Activated CD4-positive, alpha-beta T cell treated with anti-CD3 and anti-CD28 coated beads for 36 hours (primary cell): ENCODE measurements at regions not wholly inside any gene's neighbourhood (a gene's known extent, or its start where the extent isn't known, plus 50 kb on each side); places are given as distances from the start of the nearest gene placed in this dataset.
"Not testable (repeated sequence)": the region's sequence is repeated elsewhere in the genome, so short reads cannot be mapped to it uniquely, and the experiment has no call there.

Experiments
- ATAC-seq: fragments of 200-7000 bp; cut with Tn5 transposase; one replicate; pipeline ENCODE4 v1.10.0; 2021; ENCODE audit warnings: mild to moderate bottlenecking, moderate library complexity
- CTCF ChIA-PET: fragments of 350-600 bp; sonication (Branson Sonifier 250); formaldehyde crosslinking; loops from one replicate; lab custom pipeline; 2021; ENCODE audit warnings: antibody characterized with exemption; lab: Charles Lee
- POLR2A ChIA-PET: fragments of 350-600 bp; sonication (Branson Sonifier 250); formaldehyde crosslinking; loops from one replicate; lab custom pipeline; 2021; ENCODE audit warnings: antibody characterized with exemption, inconsistent platforms; lab: Charles Lee
- DNase-seq: peaks from one replicate; pipeline ENCODE4 v3.0.0-alpha.2; 2020
- H3K27ac Mint-ChIP-seq: one replicate; pipeline ENCODE4 v1.8.0; 2021; ENCODE audit warnings: mixed read lengths
- H3K27me3 Mint-ChIP-seq: one replicate; pipeline ENCODE4 v1.8.0; 2021; ENCODE audit warnings: mixed read lengths
- H3K36me3 Mint-ChIP-seq: one replicate; pipeline ENCODE4 v1.8.0; 2021; ENCODE audit warnings: low read depth, mixed read lengths
- H3K4me1 Mint-ChIP-seq: one replicate; pipeline ENCODE4 v1.8.0; 2021; ENCODE audit warnings: mixed read lengths
- H3K4me3 Mint-ChIP-seq: one replicate; pipeline ENCODE4 v1.8.0; 2021; ENCODE audit warnings: mild to moderate bottlenecking, moderate library complexity, mixed read lengths
- H3K9me3 Mint-ChIP-seq: one replicate; pipeline ENCODE4 v1.8.0; 2021; ENCODE audit warnings: low read depth, mixed read lengths
- intact Hi-C, 2 experiments: fragments of 100-400 bp; cut with DNase I in 1 of 2; cut with micrococcal nuclease in 1 of 2; formaldehyde crosslinking; loops; one replicate each; pipeline versions ENCODE4 v1.14.2 to v1.15.1; 2022 to 2024; cut with DNase I, micrococcal nuclease

DNA sequence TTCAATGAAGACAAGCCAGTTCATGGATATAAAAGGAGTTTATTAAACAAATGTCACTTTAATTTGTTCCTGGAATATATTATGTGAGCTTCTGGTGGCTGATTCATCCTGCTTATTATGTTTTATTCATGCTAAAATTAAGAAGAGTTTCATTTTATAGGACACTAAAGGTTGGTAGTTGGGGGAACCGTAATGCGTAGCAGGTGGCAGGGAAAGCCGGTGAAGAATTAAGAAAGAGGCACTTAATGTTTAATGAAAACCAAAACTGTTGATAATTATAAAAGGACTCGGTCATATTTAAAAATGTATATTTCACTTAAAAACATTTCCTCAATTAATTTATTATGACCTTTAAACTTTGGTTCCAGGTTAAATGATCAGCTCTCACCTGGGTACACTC lies 94.3 kb downstream of the XKR3 start:
- H3K4me1 Mint-ChIP-seq, POLR2A ChIA-PET, ATAC-seq, H3K36me3 Mint-ChIP-seq, H3K9me3 Mint-ChIP-seq, DNase-seq, H3K27me3 Mint-ChIP-seq, CTCF ChIA-PET, intact Hi-C loops, H3K27ac Mint-ChIP-seq, H3K4me3 Mint-ChIP-seq: not testable (repeated sequence)

GRCh38 chr22:16727491-16727890 lies 97.7 kb downstream of the XKR3 start:
- POLR2A ChIA-PET, ATAC-seq, H3K27ac Mint-ChIP-seq, H3K9me3 Mint-ChIP-seq, intact Hi-C loops, H3K4me1 Mint-ChIP-seq, CTCF ChIA-PET, DNase-seq, H3K4me3 Mint-ChIP-seq, H3K36me3 Mint-ChIP-seq, H3K27me3 Mint-ChIP-seq: not testable (repeated sequence)

DNA sequence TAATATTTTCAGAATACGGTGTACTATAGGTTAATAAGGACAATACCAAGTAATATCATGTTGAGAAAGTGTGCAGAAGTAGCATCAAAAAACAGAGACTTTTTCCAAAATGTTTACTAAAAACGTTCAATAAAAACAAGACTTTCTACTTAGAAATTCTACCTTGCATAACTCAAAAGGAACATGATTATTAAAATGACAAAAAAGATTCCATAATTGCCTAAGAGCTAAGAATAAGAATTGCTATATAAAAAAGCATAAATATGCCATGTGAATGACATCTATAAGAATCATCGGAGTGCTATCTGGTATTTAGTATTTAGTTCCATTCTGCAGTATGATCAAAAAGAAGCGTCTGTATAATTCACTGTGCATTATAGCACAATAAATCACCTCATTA lies 102.0 kb downstream of the XKR3 start:
- CTCF ChIA-PET, DNase-seq, POLR2A ChIA-PET, ATAC-seq, H3K27me3 Mint-ChIP-seq, H3K4me3 Mint-ChIP-seq, H3K4me1 Mint-ChIP-seq, H3K36me3 Mint-ChIP-seq, intact Hi-C loops, H3K9me3 Mint-ChIP-seq, H3K27ac Mint-ChIP-seq: not testable (repeated sequence)

- DNase-seq, POLR2A ChIA-PET, intact Hi-C loops, H3K27me3 Mint-ChIP-seq, ATAC-seq, H3K36me3 Mint-ChIP-seq, H3K27ac Mint-ChIP-seq, H3K9me3 Mint-ChIP-seq, H3K4me3 Mint-ChIP-seq, CTCF ChIA-PET, H3K4me1 Mint-ChIP-seq: not testable (repeated sequence)
Measured at GRCh38 chr22:16722564-16722963, 102.6 kb downstream of the XKR3 start.

DNA sequence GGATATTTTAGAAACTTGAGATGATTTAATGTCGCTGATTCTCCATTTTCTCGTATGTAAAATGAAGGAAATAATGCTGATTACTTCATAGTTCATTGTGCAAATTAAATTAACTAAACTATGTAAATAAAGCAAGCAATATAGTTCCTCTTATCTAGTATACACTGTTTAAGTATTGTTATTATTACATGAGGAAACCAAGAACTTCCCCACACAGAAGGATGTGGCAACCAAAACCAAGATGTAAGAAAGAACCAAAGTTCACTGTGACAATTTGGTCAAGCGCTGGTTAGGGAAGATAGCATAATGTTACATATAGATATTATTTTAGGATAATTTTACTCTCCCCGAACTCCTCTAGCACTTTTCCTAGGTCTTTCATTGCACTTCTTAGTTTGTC lies 103.2 kb downstream of the XKR3 start:
- no peak for ATAC-seq
- CTCF ChIA-PET = no interaction called here

GRCh38 chr22:16717699-16718558 lies 107.3 kb downstream of the XKR3 start:
- Mint-ChIP-seq H3K36me3 (no peaks in the 10 kb centered on the region), H3K9me3 (peaks cover 4% of the 10 kb centered on the region), H3K27ac (no peak overlapping the region), H3K27me3 (peaks cover 3% of the 10 kb centered on the region), H3K4me1 (no peaks in the 10 kb centered on the region), H3K4me3 (no peak overlapping the region)
- no peak for DNase-seq
- POLR2A ChIA-PET = no interaction called here
- CTCF ChIA-PET = no interaction called here
- ATAC-seq = no peak
- intact Hi-C loops = no loop called here

More for the DNA sequence above, 103.2 kb downstream of the XKR3 start:
- Mint-ChIP-seq H3K27me3 (peaks cover 6% of the 10 kb centered on the region), H3K4me1 (no peaks in the 10 kb centered on the region), H3K4me3 (no peak overlapping the region), H3K9me3 (peaks cover 2% of the 10 kb centered on the region), H3K36me3 (no peaks in the 10 kb centered on the region), H3K27ac (no peak overlapping the region)
- intact Hi-C loops = no loop called here
- DNase-seq = no peak
- POLR2A ChIA-PET = no interaction called here

DNA sequence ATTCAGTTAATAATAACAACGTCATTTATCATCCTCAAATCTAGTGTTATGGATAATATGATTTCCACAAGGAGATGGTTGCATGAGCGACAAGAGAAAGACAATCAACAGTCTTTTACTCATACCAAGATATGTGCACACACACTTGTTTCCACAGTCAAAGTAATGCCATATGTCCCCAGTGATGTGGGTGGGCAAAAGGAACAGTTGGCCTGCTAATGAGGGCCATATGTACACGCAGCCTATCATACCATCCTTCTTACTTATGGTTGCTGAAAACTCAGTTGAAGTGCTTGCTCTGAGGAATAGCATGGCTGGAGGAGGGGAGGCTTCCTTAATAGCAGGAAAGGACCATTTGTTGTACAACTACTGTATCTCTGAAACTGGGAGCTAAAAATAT lies 110.6 kb downstream of the XKR3 start:
- CTCF ChIA-PET = not testable (repeated sequence)

GRCh38 chr22:16702318-16702870 lies 109.8 kb upstream of the CCT8L2 start:
- H3K36me3 Mint-ChIP-seq, CTCF ChIA-PET: not testable (repeated sequence)

More for the DNA sequence above, 110.6 kb downstream of the XKR3 start:
- ATAC-seq, H3K4me1 Mint-ChIP-seq, H3K27ac Mint-ChIP-seq, DNase-seq, POLR2A ChIA-PET, H3K27me3 Mint-ChIP-seq, H3K4me3 Mint-ChIP-seq, intact Hi-C loops, H3K9me3 Mint-ChIP-seq, H3K36me3 Mint-ChIP-seq: not testable (repeated sequence)

GRCh38 chr22:16700390-16700789 lies 107.8 kb upstream of the CCT8L2 start:
- H3K27me3 Mint-ChIP-seq, H3K9me3 Mint-ChIP-seq, H3K4me1 Mint-ChIP-seq, ATAC-seq, DNase-seq, CTCF ChIA-PET, POLR2A ChIA-PET, H3K27ac Mint-ChIP-seq, H3K4me3 Mint-ChIP-seq, H3K36me3 Mint-ChIP-seq, intact Hi-C loops: not testable (repeated sequence)

More at GRCh38 chr22:16702318-16702870, 109.8 kb upstream of the CCT8L2 start:
- H3K27me3 Mint-ChIP-seq, POLR2A ChIA-PET, DNase-seq, H3K27ac Mint-ChIP-seq, ATAC-seq, intact Hi-C loops, H3K4me1 Mint-ChIP-seq, H3K4me3 Mint-ChIP-seq, H3K9me3 Mint-ChIP-seq: not testable (repeated sequence)

DNA sequence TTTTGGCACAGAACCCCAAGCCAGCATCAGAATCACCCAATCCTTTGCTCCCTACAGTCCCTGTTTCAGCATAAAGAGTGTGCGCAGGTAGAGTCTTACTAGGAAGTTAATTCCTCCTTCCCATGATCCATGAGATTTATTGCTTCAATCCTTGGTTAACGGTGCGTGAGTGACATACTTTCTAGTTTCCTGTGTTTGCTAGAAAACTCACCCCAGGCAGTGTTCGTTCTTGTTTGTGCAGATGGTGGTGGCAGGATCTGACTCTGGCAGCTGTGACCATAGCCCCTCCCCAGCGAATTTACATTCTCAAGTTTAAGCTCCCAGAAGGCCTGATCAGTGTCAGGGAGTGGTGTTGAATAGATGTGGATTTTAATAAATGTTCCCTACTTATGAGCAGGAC lies 106.7 kb upstream of the CCT8L2 start:
- Mint-ChIP-seq H3K36me3 (no peaks in the 10 kb centered on the region), H3K4me1 (no peaks in the 10 kb centered on the region), H3K4me3 (no peak overlapping the region), H3K27ac (no peak overlapping the region), H3K9me3 (no peaks in the 10 kb centered on the region), H3K27me3 (no peaks in the 10 kb centered on the region)
- no peak for ATAC-seq
- intact Hi-C loops = no loop called here
- DNase-seq = no peak
- ChIA-PET CTCF (no interaction called here), POLR2A (no interaction called here)

GRCh38 chr22:16697492-16698044 lies 105.0 kb upstream of the CCT8L2 start:
- H3K27me3 Mint-ChIP-seq, ATAC-seq, H3K36me3 Mint-ChIP-seq, DNase-seq, H3K9me3 Mint-ChIP-seq, H3K27ac Mint-ChIP-seq, H3K4me1 Mint-ChIP-seq, CTCF ChIA-PET, POLR2A ChIA-PET, intact Hi-C loops, H3K4me3 Mint-ChIP-seq: not testable (repeated sequence)

GRCh38 chr22:16696900-16697299 lies 104.3 kb upstream of the CCT8L2 start:
- H3K27me3 Mint-ChIP-seq, H3K36me3 Mint-ChIP-seq, DNase-seq, H3K27ac Mint-ChIP-seq, POLR2A ChIA-PET, H3K4me3 Mint-ChIP-seq, CTCF ChIA-PET, ATAC-seq, H3K9me3 Mint-ChIP-seq, intact Hi-C loops, H3K4me1 Mint-ChIP-seq: not testable (repeated sequence)
